ENCODE measurements at regions not wholly inside any gene's neighbourhood (a gene's known extent, or its start where the extent isn't known, plus 50 kb on each side); places are given as distances from the start of the nearest gene placed in this dataset.

- no peaks in the 10 kb centered on the region for H3K4me1 ChIP-seq
- no peak for ATAC-seq
- H3K27me3 ChIP-seq (ENCODE audit: low read depth): no peaks in the 10 kb centered on the region
- no peak for TF ChIP-seq CTCF (IDR thresholded peaks at IDR 0.05)
- no peaks in the 10 kb centered on the region for H3K36me3 ChIP-seq
- H3K9me3 ChIP-seq: no peaks in the 10 kb centered on the region
- H3K27ac ChIP-seq: no peak overlapping the region
- H3K4me3 ChIP-seq: no peak overlapping the region
- intact Hi-C loops (cut with DNase I): no loop called here
- DNase-seq: no peak
Observed at GRCh38 chr7:10855583-10855982, 118.1 kb upstream of the PHF14 start.

DNA sequence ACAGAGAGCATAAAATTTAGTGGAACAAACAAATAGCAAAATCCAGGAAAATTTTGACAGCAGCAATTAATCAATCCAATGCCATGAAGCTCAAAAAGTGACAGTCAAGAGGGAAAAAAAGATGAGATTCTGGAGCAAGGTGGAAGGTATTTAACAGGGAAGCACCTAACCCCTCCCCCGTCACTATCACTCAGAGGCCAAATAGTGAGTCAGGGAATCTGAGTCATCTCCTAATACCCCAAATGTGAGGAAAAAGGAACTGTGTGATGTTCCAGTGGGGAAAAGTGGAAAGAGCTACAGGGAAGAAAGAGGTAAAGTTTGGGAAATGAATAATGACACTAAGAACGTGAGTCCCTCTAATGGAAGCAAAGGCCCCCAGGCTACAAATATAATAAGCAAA lies 113.2 kb upstream of the PHF14 start:
- DNase-seq (no peak), ATAC-seq (no peak)
- Histone ChIP-seq H3K36me3 (no peaks in the 10 kb centered on the region), H3K27me3 (ENCODE audit: low read depth) (no peaks in the 10 kb centered on the region), H3K9me3 (no peaks in the 10 kb centered on the region), H3K4me3 (no peak overlapping the region), H3K4me1 (no peaks in the 10 kb centered on the region), H3K27ac (no peak overlapping the region)
- TF ChIP-seq CTCF (IDR thresholded peaks at IDR 0.05): no peak
- intact Hi-C loops (cut with DNase I): no loop called here

DNA sequence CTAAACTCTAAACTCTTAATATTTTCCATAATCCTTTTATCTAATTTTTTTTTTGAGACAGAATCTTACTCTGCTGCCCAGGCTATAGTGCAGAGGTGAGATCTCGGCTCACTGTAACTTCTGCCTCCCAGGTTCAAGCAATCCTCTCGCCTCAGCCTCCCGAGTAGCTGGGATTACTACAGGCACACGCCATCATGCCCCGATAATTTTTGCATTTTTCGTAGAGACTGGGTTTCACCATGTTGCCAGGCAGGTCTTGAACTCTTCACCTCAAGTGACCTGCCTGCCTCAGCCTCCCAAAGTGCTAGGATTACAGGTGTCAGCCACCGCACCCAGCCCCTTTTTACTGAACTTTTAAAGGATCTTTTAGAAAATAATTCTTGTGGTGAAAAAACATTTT lies 110.2 kb upstream of the PHF14 start:
- intact Hi-C loops (cut with DNase I): no loop called here
- Histone ChIP-seq H3K27me3 (ENCODE audit: low read depth) (no peaks in the 10 kb centered on the region), H3K4me3 (no peak overlapping the region), H3K4me1 (no peaks in the 10 kb centered on the region), H3K27ac (no peak overlapping the region), H3K9me3 (no peaks in the 10 kb centered on the region), H3K36me3 (no peaks in the 10 kb centered on the region)
- ATAC-seq (no peak), DNase-seq (no peak)
- TF ChIP-seq CTCF (IDR thresholded peaks at IDR 0.05): no peak

DNA sequence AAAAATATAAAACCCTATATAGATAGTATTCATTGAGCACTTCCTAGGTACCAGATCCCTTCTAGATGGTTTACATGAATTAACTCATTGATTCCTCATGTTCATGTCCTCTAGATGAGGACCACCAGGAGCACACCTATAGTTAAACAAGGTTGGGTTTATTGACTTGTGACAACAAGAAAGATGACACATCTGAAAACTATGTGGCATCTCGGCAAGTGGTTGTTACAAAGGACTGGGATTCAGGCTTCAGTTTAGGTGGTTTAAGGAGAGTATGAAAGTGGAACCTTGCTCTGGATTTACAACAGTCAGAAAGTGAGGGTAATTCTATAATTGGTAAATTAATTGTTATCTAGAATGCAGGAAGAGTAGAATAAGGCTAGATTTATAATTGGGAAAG lies 99.0 kb upstream of the PHF14 start:
- DNase-seq (no peak), ATAC-seq (no peak)
- no peak overlapping the region for H3K27ac ChIP-seq
- H3K36me3 ChIP-seq: no peaks in the 10 kb centered on the region
- no peaks in the 10 kb centered on the region for H3K27me3 ChIP-seq (ENCODE audit: low read depth)
- TF ChIP-seq CTCF (IDR thresholded peaks at IDR 0.05): no peak
- no peaks in the 10 kb centered on the region for H3K4me1 ChIP-seq
- no peak overlapping the region for H3K4me3 ChIP-seq
- H3K9me3 ChIP-seq: no peaks in the 10 kb centered on the region
- intact Hi-C loops (cut with DNase I): no loop called here

DNA sequence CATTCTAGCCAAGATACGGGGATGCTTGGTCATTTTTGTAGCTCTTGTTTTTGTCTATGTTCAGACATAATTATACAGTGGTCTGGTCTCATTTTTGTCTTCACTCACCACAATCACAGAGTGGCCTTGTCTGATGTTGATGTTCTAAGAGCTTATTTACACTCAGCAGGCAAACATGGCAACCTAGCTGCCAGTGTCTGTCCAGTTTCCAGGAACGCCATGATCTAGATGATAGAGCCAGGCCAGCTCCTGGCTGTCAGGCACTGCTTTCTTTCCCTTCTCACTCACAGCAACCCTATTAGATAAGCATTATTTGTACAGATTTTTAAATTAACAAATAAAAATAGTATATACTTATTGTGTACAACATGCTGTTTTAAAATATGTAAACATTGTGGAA lies 98.6 kb upstream of the PHF14 start:
- Histone ChIP-seq H3K27me3 (ENCODE audit: low read depth) (no peaks in the 10 kb centered on the region), H3K4me3 (no peak overlapping the region), H3K36me3 (no peaks in the 10 kb centered on the region), H3K4me1 (no peaks in the 10 kb centered on the region), H3K27ac (no peak overlapping the region), H3K9me3 (no peaks in the 10 kb centered on the region)
- DNase-seq: no peak
- TF ChIP-seq CTCF (IDR thresholded peaks at IDR 0.05): no peak
- intact Hi-C loops (cut with DNase I): no loop called here
- ATAC-seq: no peak

- intact Hi-C loops (cut with DNase I): no loop called here
- TF ChIP-seq CTCF (IDR thresholded peaks at IDR 0.05): no peak
- Histone ChIP-seq H3K36me3 (no peaks in the 10 kb centered on the region), H3K4me1 (no peaks in the 10 kb centered on the region), H3K9me3 (no peaks in the 10 kb centered on the region), H3K27ac (no peak overlapping the region), H3K27me3 (ENCODE audit: low read depth) (no peaks in the 10 kb centered on the region), H3K4me3 (no peak overlapping the region)
- DNase-seq (no peak), ATAC-seq (peak; percentile 29 to 51)
Observed at GRCh38 chr7:10888861-10889260, 84.8 kb upstream of the PHF14 start.

All from lower lobe of right lung (tissue), 2 donors.